OCI-LY1 (cell line): ENCODE measurements at regions not wholly inside any gene's neighbourhood (a gene's known extent, or its start where the extent isn't known, plus 50 kb on each side); places are given as distances from the start of the nearest gene placed in this dataset.

ENCODE experiments used
- H2AFZ ChIP-seq: fragments of 200-600 bp; sonication (generic), shearing (Covaris generic); 2 replicates; pipeline ENCODE4 v1.6.0; 2014; ENCODE audit warnings: antibody characterized with exemption, mild to moderate bottlenecking, low read length
- H3F3A ChIP-seq: fragments of 200-600 bp; sonication (generic), shearing (Covaris generic); 2 replicates; pipeline ENCODE4 v1.6.0; 2014; ENCODE audit warnings: mild to moderate bottlenecking, antibody characterized with exemption, low read length, moderate library complexity; ENCODE audit not compliant: insufficient read depth
- H3K27ac ChIP-seq: fragments of 200-600 bp; sonication (generic); 2 replicates; pipeline ENCODE4 v1.5.1; 2014; ENCODE audit warnings: low read length, mixed run types, mild to moderate bottlenecking, low read depth; ENCODE audit not compliant: poor library complexity, severe bottlenecking
- H3K27me3 ChIP-seq: fragments of 200-600 bp; sonication (generic); 2 replicates; pipeline ENCODE4 v1.6.0; 2014; ENCODE audit warnings: antibody characterized with exemption, mild to moderate bottlenecking, low read length, moderate library complexity; ENCODE audit not compliant: insufficient read depth
- H3K36me3 ChIP-seq: fragments of 200-600 bp; sonication (generic); 2 replicates; pipeline ENCODE4 v1.6.1; 2014; ENCODE audit warnings: mild to moderate bottlenecking, antibody characterized with exemption, low read length, moderate library complexity, mixed read lengths; ENCODE audit not compliant: insufficient read depth
- H3K4me1 ChIP-seq: fragments of 200-600 bp; sonication (generic); 2 replicates; pipeline ENCODE4 v1.5.1; 2014; ENCODE audit warnings: mild to moderate bottlenecking, low read length, moderate library complexity; ENCODE audit not compliant: insufficient read depth, severe bottlenecking
- H3K4me2 ChIP-seq: fragments of 200-600 bp; sonication (generic), shearing (Covaris generic); 2 replicates; pipeline ENCODE4 v1.6.1; 2014; ENCODE audit warnings: low read length
- H3K4me3 ChIP-seq: fragments of 200-600 bp; sonication (generic); 2 replicates; pipeline ENCODE4 v1.5.1; 2014; ENCODE audit warnings: low read length, low read depth, mild to moderate bottlenecking, mixed read lengths; ENCODE audit not compliant: poor library complexity, severe bottlenecking
- H3K79me2 ChIP-seq: fragments of 200-600 bp; shearing (Covaris generic); 2 replicates; pipeline ENCODE4 v1.6.1; 2016; ENCODE audit warnings: mixed run types, low read length, mixed read lengths; ENCODE audit not compliant: insufficient read depth
- H3K9ac ChIP-seq: fragments of 200-600 bp; sonication (generic), shearing (Covaris generic); 2 replicates; pipeline ENCODE4 v1.6.1; 2014; ENCODE audit warnings: mild to moderate bottlenecking, low read length, mixed read lengths
- H3K9me2 ChIP-seq: fragments of 200-600 bp; sonication (generic), shearing (Covaris generic); 2 replicates; pipeline ENCODE4 v1.6.1; 2014; ENCODE audit warnings: low read depth, mild to moderate bottlenecking, low read length, mixed read lengths
- H3K9me3 ChIP-seq: fragments of 200-600 bp; shearing (Covaris generic); 2 replicates; pipeline ENCODE4 v1.6.1; 2014; ENCODE audit warnings: low read length, mixed read lengths
- H4K20me1 ChIP-seq: fragments of 200-600 bp; sonication (generic), shearing (Covaris generic); 2 replicates; pipeline ENCODE4 v1.6.0; 2016; ENCODE audit warnings: mild to moderate bottlenecking, low read length; ENCODE audit not compliant: insufficient read depth
- CTCF ChIP-seq: fragments of 200-600 bp; sonication (generic), shearing (Covaris generic); IDR thresholded peaks from 2 replicates; pipeline ENCODE4 v1.5.1; 2017; ENCODE audit warnings: mild to moderate bottlenecking, antibody characterized with exemption, low read length, moderate library complexity, mixed read lengths
- EZH2 ChIP-seq: fragments of 200-600 bp; sonication (generic), shearing (Covaris generic); IDR thresholded peaks from 2 replicates; pipeline ENCODE4 v1.8.0; 2017; ENCODE audit warnings: borderline replicate concordance, mixed run types, mild to moderate bottlenecking, antibody characterized with exemption, low read length, moderate library complexity, mixed read lengths

- Histone ChIP-seq H2AFZ (no peak overlapping the region), H4K20me1 (no peaks in the 10 kb centered on the region), H3K9me3 (no peaks in the 10 kb centered on the region), H3K4me3 (no peak overlapping the region), H3K27me3 (no peaks in the 10 kb centered on the region), H3K9me2 (no peaks in the 10 kb centered on the region), H3K9ac (no peak overlapping the region), H3K27ac (no peak overlapping the region), H3K4me2 (no peak overlapping the region), H3K36me3 (no peaks in the 10 kb centered on the region), H3K4me1 (no peaks in the 10 kb centered on the region), H3F3A (no peaks in the 10 kb centered on the region), H3K79me2 (no peaks in the 10 kb centered on the region)
- no peak for TF ChIP-seq EZH2
- TF ChIP-seq CTCF = no peak
Observed at GRCh38 chr3:103600844-103601243, 1166.0 kb downstream of the ZPLD1 start.

GRCh38 chr3:103601666-103602065, 1166.9 kb downstream of the ZPLD1 start:
- H3F3A ChIP-seq = no peaks in the 10 kb centered on the region
- H3K9me2 ChIP-seq = no peaks in the 10 kb centered on the region
- no peak overlapping the region for H3K9ac ChIP-seq
- no peak overlapping the region for H3K4me3 ChIP-seq
- TF ChIP-seq EZH2 = no peak
- TF ChIP-seq CTCF = no peak
- H3K36me3 ChIP-seq = no peaks in the 10 kb centered on the region
- H3K9me3 ChIP-seq = no peaks in the 10 kb centered on the region
- H3K4me1 ChIP-seq = no peaks in the 10 kb centered on the region
- no peaks in the 10 kb centered on the region for H3K27me3 ChIP-seq
- H3K79me2 ChIP-seq = no peaks in the 10 kb centered on the region
- no peak overlapping the region for H3K27ac ChIP-seq
- H4K20me1 ChIP-seq = no peaks in the 10 kb centered on the region
- no peak overlapping the region for H2AFZ ChIP-seq
- no peak overlapping the region for H3K4me2 ChIP-seq

GRCh38 chr3:103609472-103609871, 1174.7 kb downstream of the ZPLD1 start:
- no peak for TF ChIP-seq CTCF
- no peak for TF ChIP-seq EZH2
- H3K79me2 ChIP-seq = no peaks in the 10 kb centered on the region

More at GRCh38 chr3:103609472-103609871, 1174.7 kb downstream of the ZPLD1 start:
- H3K36me3 ChIP-seq = no peaks in the 10 kb centered on the region
- no peaks in the 10 kb centered on the region for H3K9me3 ChIP-seq
- H3K27me3 ChIP-seq = no peaks in the 10 kb centered on the region
- H3K9ac ChIP-seq = no peak overlapping the region
- H3K4me1 ChIP-seq = no peaks in the 10 kb centered on the region
- no peak overlapping the region for H3K4me3 ChIP-seq
- no peaks in the 10 kb centered on the region for H4K20me1 ChIP-seq
- H2AFZ ChIP-seq = no peak overlapping the region
- no peak overlapping the region for H3K27ac ChIP-seq
- no peaks in the 10 kb centered on the region for H3F3A ChIP-seq
- no peaks in the 10 kb centered on the region for H3K9me2 ChIP-seq
- H3K4me2 ChIP-seq = no peak overlapping the region
